Epithelial cell of esophagus (primary cell): ENCODE measurements at regions not wholly inside any gene's neighbourhood (a gene's known extent, or its start where the extent isn't known, plus 50 kb on each side); places are given as distances from the start of the nearest gene placed in this dataset.
"Not testable (repeated sequence)": the region's sequence is repeated elsewhere in the genome, so short reads cannot be mapped to it uniquely, and the experiment has no call there.

Source experiments
- DNase-seq: peaks from one replicate; pipeline ENCODE4 v3.0.0; 2010; ENCODE audit warnings: low read depth
- H3K4me3 ChIP-seq: 2 replicates; pipeline ENCODE4 v1.5.1; 2011; ENCODE audit warnings: mild to moderate bottlenecking, low read length, control low read depth

DNA sequence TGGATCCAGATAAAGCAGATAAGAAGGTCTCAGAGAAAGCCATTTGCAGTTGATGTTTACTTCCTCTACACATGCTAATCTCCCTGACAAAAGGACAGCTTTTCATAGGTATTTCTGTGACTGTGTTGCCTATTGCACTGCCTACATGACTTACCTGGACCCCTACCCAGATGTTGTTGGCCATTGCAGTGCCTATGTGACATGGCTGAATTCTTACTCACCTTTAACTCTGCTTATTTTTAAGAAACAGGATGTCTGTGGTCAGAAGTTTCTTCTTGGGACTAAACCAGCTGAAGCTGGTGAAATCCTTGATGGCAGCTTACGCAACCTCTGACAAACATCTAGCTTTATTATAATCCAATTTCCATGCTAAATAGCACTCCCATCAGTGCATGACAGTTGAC is 50.7 kb downstream of the PPIAL4D start:
- DNase-seq, H3K4me3 ChIP-seq: not testable (repeated sequence)

DNA sequence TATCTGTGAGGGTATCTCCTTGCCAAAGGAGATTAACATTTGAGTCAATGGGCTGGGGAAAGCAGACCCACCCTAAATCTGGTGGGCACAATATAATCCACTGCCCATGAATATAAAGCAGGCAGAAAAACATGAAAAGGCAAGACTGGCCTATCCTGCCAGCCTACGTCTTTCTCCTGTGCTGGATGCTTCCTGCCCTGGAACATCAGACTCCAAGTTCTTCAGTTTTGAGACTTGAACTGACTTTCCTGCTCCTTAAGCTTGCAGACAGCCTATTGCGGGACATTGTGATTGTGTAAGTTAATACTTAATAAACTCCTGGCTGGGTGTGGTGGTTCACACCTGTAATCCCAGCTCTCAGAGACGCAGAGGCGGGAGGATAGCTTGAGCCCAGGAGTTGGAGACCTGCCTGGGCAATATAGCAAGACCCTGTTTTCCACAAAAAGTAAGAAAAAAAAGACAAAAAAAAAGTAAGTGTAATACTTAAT is 52.4 kb downstream of the PPIAL4D start:
- DNase-seq, H3K4me3 ChIP-seq: not testable (repeated sequence)

DNA sequence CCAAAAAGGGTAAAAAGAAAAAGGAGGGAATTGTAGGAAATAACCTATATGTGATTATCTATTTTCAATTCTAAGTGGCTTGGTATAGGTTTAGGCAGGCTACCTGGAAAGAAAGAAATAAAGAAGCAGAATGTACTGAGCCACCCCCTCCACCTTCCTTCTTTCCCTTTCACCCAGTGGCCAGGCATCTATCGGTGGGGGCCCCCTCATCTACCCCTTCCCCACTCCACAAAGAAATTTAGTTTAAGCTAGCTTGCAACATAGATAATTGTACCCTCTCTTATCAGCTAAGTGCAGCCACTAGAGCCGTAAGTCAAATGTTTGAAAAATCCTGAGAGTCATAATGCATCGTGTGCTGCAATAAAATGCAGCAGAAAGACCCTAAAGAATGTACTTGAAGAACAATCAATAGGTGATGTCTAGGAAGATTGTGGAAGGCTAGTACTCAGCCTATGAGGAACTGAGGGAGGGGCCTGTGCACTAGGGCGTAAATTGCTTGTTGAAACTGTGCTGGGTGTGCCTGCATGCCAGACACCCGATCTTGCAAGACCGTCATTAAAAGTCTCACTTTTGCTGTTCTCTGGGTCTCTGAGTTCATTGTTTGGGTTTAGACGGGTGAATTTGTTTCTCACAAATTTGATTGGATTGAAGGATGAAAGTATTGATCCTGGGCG is 53.0 kb downstream of the PPIAL4D start:
- H3K4me3 ChIP-seq, result not testable (repeated sequence)

DNA sequence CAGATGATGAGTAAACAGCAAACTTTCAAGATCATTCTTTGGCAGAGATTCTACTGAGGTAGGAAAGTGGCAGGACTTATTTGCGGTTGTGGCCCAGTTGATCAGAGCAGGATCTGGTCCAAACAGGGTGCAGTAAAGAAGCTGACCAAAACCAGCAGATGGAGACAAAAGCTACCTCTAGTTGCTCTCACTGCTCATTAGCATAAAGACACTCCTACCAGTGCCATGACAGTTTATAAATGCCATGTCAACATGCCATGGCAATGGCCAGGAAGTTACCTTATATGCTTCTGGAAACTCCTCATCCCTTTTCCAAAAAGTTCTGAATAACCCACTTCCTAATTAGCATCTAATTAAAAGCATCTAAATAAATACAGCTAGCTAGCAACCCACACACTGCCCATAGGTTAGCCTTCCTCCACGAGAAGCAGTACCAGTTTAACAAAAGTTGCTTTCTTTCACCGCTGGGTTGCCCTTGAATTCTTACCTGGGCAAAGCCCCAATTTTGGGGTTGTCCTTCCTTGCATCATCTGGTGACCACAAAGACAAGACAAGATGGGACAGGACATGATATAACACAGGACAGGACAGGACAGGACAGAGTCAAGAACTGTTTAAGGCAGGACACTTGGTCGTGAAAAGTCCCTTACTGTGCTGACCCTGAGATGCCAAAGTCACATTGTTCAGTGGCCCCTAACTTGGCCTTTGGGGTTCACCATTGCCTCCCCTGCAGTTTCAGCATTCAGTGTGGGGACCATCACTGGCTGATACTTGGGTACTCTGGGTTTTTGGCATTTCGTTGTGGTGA is 59.2 kb downstream of the PPIAL4D start:
- not testable (repeated sequence) for H3K4me3 ChIP-seq, DNase-seq

More for the DNA sequence above, 53.0 kb downstream of the PPIAL4D start:
- DNase-seq, result peak; percentile 50

DNA sequence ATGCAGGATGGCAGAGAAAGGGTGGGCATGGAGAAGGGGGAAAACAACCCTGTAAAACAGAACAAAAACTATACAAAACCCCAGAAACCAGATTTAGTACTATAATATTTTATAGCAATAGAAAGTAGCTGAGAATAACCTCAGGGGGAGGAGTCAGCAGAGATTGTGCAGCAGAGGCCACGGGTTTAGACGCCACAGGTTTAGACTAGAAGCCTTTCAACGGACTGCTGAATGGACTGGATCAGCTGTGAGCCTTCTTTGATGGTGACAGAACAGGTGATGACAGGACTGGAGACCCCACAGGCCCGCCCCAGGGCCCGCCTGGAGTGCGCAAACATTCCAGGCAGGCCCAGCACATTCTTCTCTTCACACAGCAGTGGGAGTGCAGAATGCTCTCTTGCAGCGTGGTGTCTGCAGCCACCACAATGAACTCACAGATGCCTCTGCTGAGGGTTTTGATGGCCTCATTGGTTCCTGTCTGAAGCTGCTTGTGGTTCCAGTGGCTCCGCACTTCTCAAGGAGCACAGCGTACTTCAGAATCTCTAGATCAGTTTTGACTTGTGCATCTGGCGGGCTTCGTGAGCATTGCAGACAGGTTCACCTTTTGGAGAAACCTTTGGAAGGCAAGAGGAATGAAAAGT is 65.6 kb downstream of the PPIAL4D start:
- not testable (repeated sequence) for H3K4me3 ChIP-seq, DNase-seq

DNA sequence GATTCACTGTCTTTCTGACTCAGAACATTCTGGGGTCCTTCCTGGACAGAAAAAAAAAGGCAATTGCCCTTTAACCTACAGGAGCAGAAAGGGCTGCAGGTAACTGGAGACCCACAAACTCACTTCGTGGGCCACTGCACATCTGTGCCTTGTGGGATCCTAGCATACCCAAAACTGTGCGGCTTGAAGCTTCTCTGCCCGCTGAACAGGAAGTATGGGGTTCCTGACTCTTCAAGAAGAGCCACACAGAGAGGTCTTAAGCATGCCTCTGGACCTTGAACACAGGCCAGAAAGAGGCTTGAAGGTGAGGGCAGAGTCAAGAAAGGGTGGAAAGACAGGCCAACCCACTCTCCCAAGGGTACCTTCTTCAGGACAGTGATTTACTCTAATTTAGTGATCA is 67.6 kb downstream of the PPIAL4D start:
- H3K4me3 ChIP-seq, DNase-seq: not testable (repeated sequence)

DNA sequence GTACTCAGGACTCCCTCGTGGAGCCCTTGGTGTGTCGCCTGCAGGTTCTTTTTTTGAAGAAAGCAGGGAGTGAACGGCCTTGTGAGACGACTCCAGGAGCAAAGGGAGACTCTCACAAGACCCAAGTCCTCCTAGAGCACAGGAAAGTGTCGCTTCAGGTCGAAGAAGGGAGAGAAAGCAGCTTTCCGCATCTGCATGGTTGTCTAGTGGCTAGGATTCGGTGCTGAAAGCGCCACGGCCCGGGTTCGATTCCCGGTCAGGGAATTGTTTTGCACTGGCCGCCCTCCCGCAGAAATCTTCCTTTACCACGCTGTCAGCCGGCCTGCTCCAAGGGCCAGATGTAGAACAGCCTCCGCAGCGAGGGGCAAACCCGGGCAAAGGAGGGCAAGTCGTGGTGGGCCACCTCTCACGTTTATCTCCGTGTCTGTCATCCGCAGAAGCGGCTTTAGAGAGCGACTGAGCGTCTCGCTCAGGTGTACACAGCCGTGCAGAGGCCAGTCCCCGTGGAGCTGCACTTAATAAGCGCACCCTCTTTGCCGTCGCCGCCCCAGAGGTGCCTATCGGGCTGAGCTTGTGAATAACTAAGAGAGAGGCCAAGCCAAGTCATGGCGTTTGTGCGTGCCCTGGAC is 72.6 kb downstream of the FAM72D start:
- H3K4me3 ChIP-seq, DNase-seq: not testable (repeated sequence)

DNA sequence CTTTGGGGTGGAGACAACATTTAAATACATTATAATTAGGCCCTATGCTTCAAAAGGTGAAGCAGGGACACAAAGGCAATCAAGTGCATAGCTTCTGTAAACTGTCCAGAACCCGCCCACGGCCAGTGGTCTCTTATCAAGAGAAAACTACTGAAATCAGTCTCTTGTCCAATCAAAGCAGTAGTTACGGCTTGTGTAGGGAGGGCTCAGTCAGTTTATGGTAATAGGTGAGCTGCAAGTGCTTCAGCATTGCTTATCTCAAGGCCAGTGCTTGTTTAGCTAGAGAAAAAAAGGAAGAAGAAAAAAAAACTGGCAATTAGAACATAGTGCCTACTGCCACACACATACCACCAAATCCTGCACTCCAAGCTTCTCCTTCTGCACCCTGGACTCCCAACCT is 68.6 kb downstream of the FAM72D start:
- not testable (repeated sequence) for DNase-seq, H3K4me3 ChIP-seq
